VCaP (cell line): ENCODE measurements at regions not wholly inside any gene's neighbourhood (a gene's known extent, or its start where the extent isn't known, plus 50 kb on each side); places are given as distances from the start of the nearest gene placed in this dataset.

Source experiments
- H3K27ac ChIP-seq: fragments of 450-650 bp; 2 replicates; pipeline ENCODE4 v1.5.1; 2017
- TF ChIP-seq, protein P1 (sequence below): fragments of 450-650 bp; conservative IDR thresholded peaks from 2 replicates; pipeline ENCODE4 v1.5.1; 2017; ENCODE audit warnings: mild to moderate bottlenecking, moderate library complexity

- TF ChIP-seq, protein P1, sequence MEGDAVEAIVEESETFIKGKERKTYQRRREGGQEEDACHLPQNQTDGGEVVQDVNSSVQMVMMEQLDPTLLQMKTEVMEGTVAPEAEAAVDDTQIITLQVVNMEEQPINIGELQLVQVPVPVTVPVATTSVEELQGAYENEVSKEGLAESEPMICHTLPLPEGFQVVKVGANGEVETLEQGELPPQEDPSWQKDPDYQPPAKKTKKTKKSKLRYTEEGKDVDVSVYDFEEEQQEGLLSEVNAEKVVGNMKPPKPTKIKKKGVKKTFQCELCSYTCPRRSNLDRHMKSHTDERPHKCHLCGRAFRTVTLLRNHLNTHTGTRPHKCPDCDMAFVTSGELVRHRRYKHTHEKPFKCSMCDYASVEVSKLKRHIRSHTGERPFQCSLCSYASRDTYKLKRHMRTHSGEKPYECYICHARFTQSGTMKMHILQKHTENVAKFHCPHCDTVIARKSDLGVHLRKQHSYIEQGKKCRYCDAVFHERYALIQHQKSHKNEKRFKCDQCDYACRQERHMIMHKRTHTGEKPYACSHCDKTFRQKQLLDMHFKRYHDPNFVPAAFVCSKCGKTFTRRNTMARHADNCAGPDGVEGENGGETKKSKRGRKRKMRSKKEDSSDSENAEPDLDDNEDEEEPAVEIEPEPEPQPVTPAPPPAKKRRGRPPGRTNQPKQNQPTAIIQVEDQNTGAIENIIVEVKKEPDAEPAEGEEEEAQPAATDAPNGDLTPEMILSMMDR, result no peak
- no peak overlapping the region for H3K27ac ChIP-seq
Measured at GRCh38 chr5:24899180-24899579, 254.4 kb upstream of the CDH10 start.

DNA sequence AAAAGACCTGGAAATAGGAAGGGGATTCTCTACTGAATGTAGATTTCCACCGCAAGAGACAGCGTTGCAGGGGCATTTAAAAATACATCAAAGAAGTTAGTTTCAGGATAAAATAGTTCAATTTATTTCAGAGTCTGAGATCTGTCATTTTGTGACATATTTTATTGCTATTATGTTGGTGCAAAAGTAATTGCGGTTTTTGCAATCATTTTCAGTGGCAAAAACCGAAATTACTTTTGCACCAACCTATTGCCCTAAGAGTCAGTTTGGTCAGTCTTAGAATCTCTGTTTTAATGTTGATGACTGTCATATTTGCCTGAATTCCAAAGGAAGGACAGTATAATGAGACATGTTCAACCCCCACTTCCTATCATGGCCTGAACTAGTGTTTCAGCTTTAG is 219.5 kb upstream of the CDH10 start:
- TF ChIP-seq, protein P1, result no peak
- H3K27ac ChIP-seq, result no peak overlapping the region

GRCh38 chr5:24862117-24862516 is 217.3 kb upstream of the CDH10 start:
- H3K27ac ChIP-seq, result no peak overlapping the region
- TF ChIP-seq, protein P1, result no peak

GRCh38 chr5:24855485-24855884 is 210.7 kb upstream of the CDH10 start:
- no peak overlapping the region for H3K27ac ChIP-seq
- TF ChIP-seq, protein P1, result no peak

- TF ChIP-seq, protein P1, result no peak
- no peak overlapping the region for H3K27ac ChIP-seq
Measured at GRCh38 chr5:24854850-24855249, 210.1 kb upstream of the CDH10 start.

- H3K27ac ChIP-seq, result no peak overlapping the region
- TF ChIP-seq, protein P1, result no peak
Measured at GRCh38 chr5:24854350-24854749, 209.6 kb upstream of the CDH10 start.

DNA sequence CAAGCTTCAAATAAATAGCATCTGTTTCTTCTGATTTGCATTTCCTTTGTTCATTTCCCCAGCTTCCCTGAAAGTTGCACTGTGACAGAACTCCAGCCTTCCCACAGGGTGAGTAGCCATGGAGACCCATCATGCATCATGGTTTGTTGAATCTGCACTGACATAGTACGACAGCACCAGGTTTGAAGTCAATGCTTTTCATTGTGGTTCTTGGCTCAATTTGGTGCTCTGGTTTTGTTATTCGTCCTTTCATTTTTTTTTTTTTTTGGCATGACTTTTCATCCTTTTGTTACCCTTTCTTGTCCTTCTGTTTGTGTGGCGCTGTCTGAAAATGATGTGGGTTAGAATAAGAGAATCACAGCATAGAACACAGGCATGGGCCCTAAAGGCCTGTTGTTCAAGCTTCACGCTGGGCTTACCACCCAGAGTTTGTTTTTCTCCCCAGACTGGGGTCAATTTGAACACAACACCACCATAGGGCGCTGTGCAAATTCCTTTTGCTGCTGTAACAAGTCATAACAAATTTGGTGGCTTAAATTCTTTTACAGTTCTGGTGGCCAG is 206.2 kb upstream of the CDH10 start:
- H3K27ac ChIP-seq, result no peak overlapping the region
- TF ChIP-seq, protein P1, result no peak

GRCh38 chr5:24849210-24849609 is 204.4 kb upstream of the CDH10 start:
- TF ChIP-seq, protein P1, result no peak
- no peak overlapping the region for H3K27ac ChIP-seq
